Glutamatergic neuron (in vitro differentiated cells): ENCODE measurements at regions not wholly inside any gene's neighbourhood (a gene's known extent, or its start where the extent isn't known, plus 50 kb on each side); places are given as distances from the start of the nearest gene placed in this dataset.

Experiments
- DNase-seq: peaks from one replicate; pipeline ENCODE4 v3.0.0; 2022
- H3K27ac Mint-ChIP-seq: one replicate; pipeline ENCODE4 v1.8.0; 2020; ENCODE audit warnings: mild to moderate bottlenecking, mixed read lengths, inconsistent platforms; ENCODE audit not compliant: unreplicated experiment
- H3K27me3 Mint-ChIP-seq: one replicate; pipeline ENCODE4 v1.8.0; 2020; ENCODE audit warnings: mild to moderate bottlenecking, moderate library complexity, mixed read lengths, inconsistent platforms; ENCODE audit not compliant: unreplicated experiment
- H3K36me3 Mint-ChIP-seq: one replicate; pipeline ENCODE4 v1.8.0; 2020; ENCODE audit warnings: mild to moderate bottlenecking, mixed read lengths, inconsistent platforms; ENCODE audit not compliant: unreplicated experiment
- H3K4me1 Mint-ChIP-seq: one replicate; pipeline ENCODE4 v1.8.0; 2020; ENCODE audit warnings: mild to moderate bottlenecking, low read depth, mixed read lengths, inconsistent platforms; ENCODE audit not compliant: unreplicated experiment
- H3K4me3 Mint-ChIP-seq: one replicate; pipeline ENCODE4 v1.8.0; 2020; ENCODE audit warnings: mild to moderate bottlenecking, mixed read lengths, inconsistent platforms; ENCODE audit not compliant: unreplicated experiment
- H3K9me3 Mint-ChIP-seq: one replicate; pipeline ENCODE4 v1.8.0; 2020; ENCODE audit warnings: mild to moderate bottlenecking, moderate library complexity, mixed read lengths, inconsistent platforms; ENCODE audit not compliant: unreplicated experiment
- TF ChIP-seq, protein P1 (sequence below): fragments of 200-600 bp; sonication (generic); IDR thresholded peaks from one replicate; pipeline ENCODE4 v1.5.0; 2021; ENCODE audit not compliant: partially characterized antibody, unreplicated experiment

DNA sequence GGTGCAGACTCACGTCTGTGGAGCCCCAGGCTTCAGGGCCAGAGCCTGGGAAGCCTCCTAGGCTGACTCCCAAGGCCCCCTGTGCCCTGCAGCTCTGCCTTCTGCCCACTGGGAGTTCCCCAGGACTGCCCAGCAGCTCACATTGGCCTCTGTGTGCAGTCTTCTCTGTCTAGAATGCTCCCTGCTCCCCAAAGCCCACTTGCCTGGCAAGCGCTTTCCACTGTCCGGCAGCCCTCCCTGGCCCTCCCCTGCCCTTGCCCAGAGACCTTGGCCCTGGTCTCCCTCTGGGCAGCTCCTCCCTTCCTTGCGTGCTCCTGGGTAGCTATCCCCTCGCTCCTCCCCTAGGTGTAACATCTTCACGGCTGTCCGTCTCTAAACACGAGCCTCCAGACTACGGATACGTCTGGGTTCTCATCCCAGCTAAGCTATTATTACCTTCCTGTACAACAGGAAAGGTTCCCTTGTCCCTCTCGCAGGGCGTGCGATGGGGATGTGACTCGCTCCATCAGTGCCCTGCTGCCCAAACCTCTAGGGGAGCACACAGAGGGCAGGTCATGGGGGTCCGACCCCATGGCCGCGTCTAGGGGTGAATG, 325.5 kb upstream of the RTL1 start:
- no peak overlapping the region for H3K27ac Mint-ChIP-seq
- H3K4me3 Mint-ChIP-seq = no peak overlapping the region
- peaks cover 3% of the 10 kb centered on the region for H3K27me3 Mint-ChIP-seq
- no peak for DNase-seq
- no peaks in the 10 kb centered on the region for H3K4me1 Mint-ChIP-seq
- H3K9me3 Mint-ChIP-seq = peaks cover 3% of the 10 kb centered on the region
- no peaks in the 10 kb centered on the region for H3K36me3 Mint-ChIP-seq
- TF ChIP-seq, protein P1, sequence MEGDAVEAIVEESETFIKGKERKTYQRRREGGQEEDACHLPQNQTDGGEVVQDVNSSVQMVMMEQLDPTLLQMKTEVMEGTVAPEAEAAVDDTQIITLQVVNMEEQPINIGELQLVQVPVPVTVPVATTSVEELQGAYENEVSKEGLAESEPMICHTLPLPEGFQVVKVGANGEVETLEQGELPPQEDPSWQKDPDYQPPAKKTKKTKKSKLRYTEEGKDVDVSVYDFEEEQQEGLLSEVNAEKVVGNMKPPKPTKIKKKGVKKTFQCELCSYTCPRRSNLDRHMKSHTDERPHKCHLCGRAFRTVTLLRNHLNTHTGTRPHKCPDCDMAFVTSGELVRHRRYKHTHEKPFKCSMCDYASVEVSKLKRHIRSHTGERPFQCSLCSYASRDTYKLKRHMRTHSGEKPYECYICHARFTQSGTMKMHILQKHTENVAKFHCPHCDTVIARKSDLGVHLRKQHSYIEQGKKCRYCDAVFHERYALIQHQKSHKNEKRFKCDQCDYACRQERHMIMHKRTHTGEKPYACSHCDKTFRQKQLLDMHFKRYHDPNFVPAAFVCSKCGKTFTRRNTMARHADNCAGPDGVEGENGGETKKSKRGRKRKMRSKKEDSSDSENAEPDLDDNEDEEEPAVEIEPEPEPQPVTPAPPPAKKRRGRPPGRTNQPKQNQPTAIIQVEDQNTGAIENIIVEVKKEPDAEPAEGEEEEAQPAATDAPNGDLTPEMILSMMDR = no peak

DNA sequence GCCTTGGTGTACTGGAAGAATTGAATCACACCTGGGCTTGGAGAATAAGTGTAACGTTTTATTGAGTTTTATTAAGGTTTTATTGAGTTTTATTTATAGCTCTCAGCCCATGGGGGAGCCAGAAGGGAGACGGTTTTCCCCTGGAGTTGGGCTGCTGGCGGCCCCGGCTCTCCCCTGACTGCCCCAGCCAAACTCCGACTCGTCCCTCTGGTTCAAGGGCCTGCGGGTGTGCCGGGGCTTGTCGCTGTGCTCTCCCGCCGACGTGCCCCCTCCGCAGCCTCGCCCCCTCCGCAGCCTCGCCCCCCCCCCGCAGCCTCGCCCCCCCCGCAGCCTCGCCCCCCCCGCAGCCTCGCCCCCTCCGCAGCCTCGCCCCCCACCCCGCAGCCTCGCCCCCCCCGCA, 326.1 kb upstream of the RTL1 start:
- DNase-seq = no peak
- H3K4me3 Mint-ChIP-seq = no peak overlapping the region
- H3K4me1 Mint-ChIP-seq = no peaks in the 10 kb centered on the region

DNA sequence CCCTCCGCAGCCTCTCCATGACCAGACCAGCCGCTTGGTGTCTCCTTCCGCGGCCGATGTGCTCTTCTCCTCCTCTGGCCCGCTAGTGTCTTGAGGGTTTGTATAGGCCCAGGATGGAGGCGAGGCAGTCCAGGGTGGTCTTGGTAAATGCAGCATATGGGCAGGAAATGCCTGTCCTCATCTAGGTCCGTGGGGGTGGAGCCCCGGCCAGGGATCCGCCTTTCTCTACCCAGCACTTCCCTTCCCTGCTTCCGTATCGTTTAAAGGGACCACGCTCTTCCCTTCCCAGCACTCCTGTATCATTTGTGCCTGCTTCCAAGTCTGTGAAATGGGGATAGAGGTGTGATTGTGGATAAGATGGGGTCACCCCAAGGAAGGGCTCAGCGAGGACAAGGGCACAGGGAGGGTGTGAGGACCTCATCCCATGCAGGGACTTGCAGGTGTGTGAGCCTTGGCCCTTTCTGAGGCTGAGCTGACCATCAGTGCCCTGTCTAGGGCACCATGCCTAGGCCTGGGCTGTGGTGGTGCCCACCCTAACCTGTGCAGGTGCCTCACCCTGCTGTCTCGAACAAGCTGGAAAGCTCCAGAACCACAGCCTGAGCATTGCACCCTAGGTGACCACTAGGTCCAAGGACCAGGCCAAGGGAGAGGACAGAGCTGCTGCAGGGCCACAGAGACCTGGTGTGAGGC, 326.8 kb upstream of the RTL1 start:
- Mint-ChIP-seq H3K27ac (no peak overlapping the region), H3K9me3 (peaks cover 2% of the 10 kb centered on the region), H3K4me3 (no peak overlapping the region), H3K27me3 (peaks cover 5% of the 10 kb centered on the region), H3K4me1 (peaks cover 3% of the 10 kb centered on the region), H3K36me3 (no peaks in the 10 kb centered on the region)
- TF ChIP-seq, protein P1 = no peak
- no peak for DNase-seq

More for the DNA sequence above, 326.1 kb upstream of the RTL1 start:
- TF ChIP-seq, protein P1 = no peak
- peaks cover 2% of the 10 kb centered on the region for H3K9me3 Mint-ChIP-seq
- no peaks in the 10 kb centered on the region for H3K36me3 Mint-ChIP-seq
- H3K27me3 Mint-ChIP-seq = peaks cover 3% of the 10 kb centered on the region
- no peak overlapping the region for H3K27ac Mint-ChIP-seq

DNA sequence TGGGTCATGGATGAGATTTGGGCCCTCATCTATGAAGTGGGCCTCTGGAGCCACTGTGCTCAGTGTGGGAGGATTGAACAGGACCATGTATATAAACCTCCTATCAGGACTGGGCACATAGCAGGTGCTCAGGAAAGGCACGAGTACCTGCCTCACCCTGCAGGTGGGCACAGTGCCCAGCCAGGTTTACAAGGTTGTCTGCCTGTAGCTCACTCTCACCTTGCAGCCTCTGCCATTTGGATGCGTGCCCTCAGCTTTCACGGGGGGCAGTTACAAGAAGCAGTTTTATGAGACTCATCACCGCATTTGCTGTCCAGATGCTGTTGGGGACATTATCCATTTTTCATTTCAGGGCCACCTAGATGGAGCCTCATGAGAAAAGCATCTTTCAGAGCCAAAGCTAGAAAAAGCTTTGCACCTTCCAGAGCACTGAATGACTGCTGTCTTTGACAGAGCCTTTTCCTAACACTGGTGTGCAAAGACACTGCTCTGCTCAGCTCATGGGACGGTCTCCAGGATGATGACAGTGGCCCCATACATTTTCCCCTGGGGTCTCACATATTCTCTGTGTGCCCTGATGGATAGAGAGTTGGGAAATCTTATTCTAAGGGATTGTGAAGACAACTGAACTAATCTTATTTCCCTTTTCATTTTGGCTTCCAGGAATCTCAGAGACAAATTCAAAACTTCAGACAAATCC, 327.5 kb upstream of the RTL1 start:
- Mint-ChIP-seq H3K4me1 (peaks cover 3% of the 10 kb centered on the region), H3K27ac (no peak overlapping the region)

More for the DNA sequence above, 327.5 kb upstream of the RTL1 start:
- TF ChIP-seq, protein P1 = no peak
- peaks cover 2% of the 10 kb centered on the region for H3K9me3 Mint-ChIP-seq
- peaks cover 5% of the 10 kb centered on the region for H3K27me3 Mint-ChIP-seq
- no peaks in the 10 kb centered on the region for H3K36me3 Mint-ChIP-seq
- no peak for DNase-seq
- no peak overlapping the region for H3K4me3 Mint-ChIP-seq
